DMS114 treated with DMSO at 0.1 percent for 48 hours (cell line): ENCODE measurements at regions not wholly inside any gene's neighbourhood (a gene's known extent, or its start where the extent isn't known, plus 50 kb on each side); places are given as distances from the start of the nearest gene placed in this dataset.
"Not testable (repeated sequence)": the region's sequence is repeated elsewhere in the genome, so short reads cannot be mapped to it uniquely, and the experiment has no call there.

ENCODE experiments used
- DNase-seq: peaks from one replicate; lab custom pipeline; 2025; ENCODE audit not compliant: unreplicated experiment; lab: John Stamatoyannopoulos, UW

GRCh38 chr5:39775086-39775796, 350.5 kb upstream of the DAB2 start:
- no peak for DNase-seq

GRCh38 chr5:39774605-39775004, 349.8 kb upstream of the DAB2 start:
- DNase-seq = no peak

- no peak for DNase-seq
Observed at GRCh38 chr5:39772307-39772706, 347.5 kb upstream of the DAB2 start.

GRCh38 chr5:39767916-39768315, 343.1 kb upstream of the DAB2 start:
- no peak for DNase-seq

GRCh38 chr5:39765366-39765765, 340.6 kb upstream of the DAB2 start:
- DNase-seq = no peak

GRCh38 chr5:39762761-39763160, 338.0 kb upstream of the DAB2 start:
- DNase-seq = no peak

GRCh38 chr5:39761199-39761950, 336.6 kb upstream of the DAB2 start:
- no peak for DNase-seq

- no peak for DNase-seq
Observed at GRCh38 chr5:39760385-39761198, 335.8 kb upstream of the DAB2 start.

- DNase-seq = no peak
Observed at GRCh38 chr5:39759701-39760100, 334.9 kb upstream of the DAB2 start.

- no peak for DNase-seq
Observed at GRCh38 chr5:39758426-39758825, 333.6 kb upstream of the DAB2 start.

GRCh38 chr5:39757131-39757530, 332.4 kb upstream of the DAB2 start:
- no peak for DNase-seq

- no peak for DNase-seq
Observed at GRCh38 chr5:39755986-39756385, 331.2 kb upstream of the DAB2 start.

GRCh38 chr5:39755452-39755851, 330.7 kb upstream of the DAB2 start:
- no peak for DNase-seq

- DNase-seq = not testable (repeated sequence)
Observed at GRCh38 chr5:39753747-39754146, 329.0 kb upstream of the DAB2 start.

GRCh38 chr5:39750661-39751060, 325.9 kb upstream of the DAB2 start:
- no peak for DNase-seq

GRCh38 chr5:39742916-39743315, 318.1 kb upstream of the DAB2 start:
- DNase-seq = no peak

GRCh38 chr5:39740404-39740803, 315.6 kb upstream of the DAB2 start:
- no peak for DNase-seq

- DNase-seq = no peak
Observed at GRCh38 chr5:39732166-39732565, 307.4 kb upstream of the DAB2 start.

- no peak for DNase-seq
Observed at GRCh38 chr5:39730699-39731098, 305.9 kb upstream of the DAB2 start.

GRCh38 chr5:39730006-39730405, 305.2 kb upstream of the DAB2 start:
- DNase-seq = no peak

GRCh38 chr5:39726467-39726866, 301.7 kb upstream of the DAB2 start:
- DNase-seq = no peak

GRCh38 chr5:39721394-39721793, 296.6 kb upstream of the DAB2 start:
- no peak for DNase-seq
